Upper lobe of left lung (tissue), 4 donors: ENCODE measurements at regions not wholly inside any gene's neighbourhood (a gene's known extent, or its start where the extent isn't known, plus 50 kb on each side); places are given as distances from the start of the nearest gene placed in this dataset.

Experiments
- CTCF ChIP-seq, 6 experiments: fragments of 450-650 bp in 4 of 6; fragments of 200-600 bp in 2 of 6; sonication (generic) in 2 of 6; IDR thresholded peaks; one replicate each; pipeline ENCODE4 v1.5.1; 2016 to 2019; ENCODE audit warnings: antibody characterized with exemption in 6 of 6
- EP300 ChIP-seq, 4 donors: sonication (generic); formaldehyde crosslinking; IDR thresholded peaks; one replicate each; pipeline ENCODE4 v1.5.1; 2017; ENCODE audit warnings: antibody characterized with exemption in 4 of 4, control low read depth in 2 of 4
- POLR2A ChIP-seq, 4 donors: fragments of 450-650 bp; IDR thresholded peaks; one replicate each; pipeline ENCODE4 v1.5.1; 2016 to 2017; ENCODE audit warnings: antibody characterized with exemption in 4 of 4, mild to moderate bottlenecking in 2 of 4
- POLR2AphosphoS5 ChIP-seq, 2 donors: sonication (generic); formaldehyde crosslinking; IDR thresholded peaks; one replicate each; pipeline ENCODE4 v1.5.1; 2017; ENCODE audit warnings: antibody characterized with exemption in 2 of 2

DNA sequence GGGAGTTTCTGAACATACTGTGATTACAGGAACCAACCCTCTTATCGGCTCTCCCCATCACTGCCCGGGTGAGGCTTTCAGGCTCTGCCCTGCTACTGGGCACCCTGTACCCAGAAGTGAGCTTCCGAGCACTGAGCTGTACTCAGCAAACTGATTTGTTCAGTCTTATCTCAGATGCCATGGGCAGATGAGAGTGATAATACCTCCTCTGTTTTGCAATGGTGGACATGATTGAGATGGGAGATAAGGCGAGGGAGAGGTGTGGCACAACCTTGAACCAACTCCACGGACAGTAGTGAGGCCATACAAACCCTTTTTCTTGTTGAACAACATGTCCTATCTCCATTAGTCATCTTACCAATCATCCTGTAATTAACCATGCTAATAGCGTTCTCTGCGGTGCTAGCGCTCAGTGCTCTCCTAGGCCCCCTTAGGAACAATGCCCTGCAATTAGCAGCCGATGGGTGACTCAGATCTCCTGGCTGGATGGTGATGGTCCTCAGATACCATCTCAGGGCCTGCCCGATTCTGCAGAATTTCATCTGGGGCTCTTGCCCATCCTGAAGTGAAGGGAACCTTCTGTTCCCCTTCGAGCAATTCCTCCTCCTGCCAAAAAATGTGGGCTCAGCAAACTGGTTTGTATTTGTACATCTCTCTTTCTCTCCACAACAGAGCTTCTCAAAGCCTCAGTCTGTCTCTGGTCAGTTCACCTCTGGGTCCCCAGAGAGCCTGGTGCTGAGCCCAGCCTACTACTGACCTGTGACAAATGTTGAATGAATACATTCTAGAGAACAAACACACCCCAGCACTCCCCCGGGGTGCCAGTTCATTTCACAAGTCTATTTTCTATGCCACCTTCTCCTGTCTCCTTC is 139.3 kb upstream of the IRX3 start:
- no peak for TF ChIP-seq CTCF (IDR thresholded peaks at IDR 0.05)
- no peak for TF ChIP-seq EP300 (IDR thresholded peaks at IDR 0.05)
- no peak for TF ChIP-seq POLR2AphosphoS5 (IDR thresholded peaks at IDR 0.05)
- TF ChIP-seq POLR2A (IDR thresholded peaks at IDR 0.05): no peak
